Effector memory CD4-positive, alpha-beta T cell (primary cell): ENCODE measurements at regions not wholly inside any gene's neighbourhood (a gene's known extent, or its start where the extent isn't known, plus 50 kb on each side); places are given as distances from the start of the nearest gene placed in this dataset.

ENCODE experiments used
- DNase-seq, 3 donors: peaks; one replicate each; pipeline ENCODE4 v3.0.0-alpha.2; 2020
- H3K27ac ChIP-seq: 2 replicates; pipeline ENCODE4 v1.7.0; 2013; ENCODE audit warnings: mild to moderate bottlenecking, low read length, moderate library complexity; ENCODE audit not compliant: insufficient read depth, poor library complexity, severe bottlenecking
- H3K27me3 ChIP-seq: replicated peaks from 2 replicates; pipeline ENCODE4 v1.7.0; 2013; ENCODE audit warnings: mild to moderate bottlenecking, low read length; ENCODE audit not compliant: insufficient read depth, control insufficient read depth, poor library complexity, severe bottlenecking
- H3K36me3 ChIP-seq: 2 replicates; pipeline ENCODE4 v1.7.0; 2013; ENCODE audit warnings: mild to moderate bottlenecking, low read length, moderate library complexity; ENCODE audit not compliant: control insufficient read depth, insufficient read depth
- H3K4me1 ChIP-seq: 2 replicates; pipeline ENCODE4 v1.7.0; 2013; ENCODE audit warnings: low read length, mild to moderate bottlenecking; ENCODE audit not compliant: control insufficient read depth, insufficient read depth, poor library complexity, severe bottlenecking
- H3K4me3 ChIP-seq: 2 replicates; pipeline ENCODE4 v1.7.0; 2013; ENCODE audit warnings: low read length, low read depth, mild to moderate bottlenecking; ENCODE audit not compliant: insufficient read depth, poor library complexity, severe bottlenecking
- H3K9me3 ChIP-seq: 2 replicates; pipeline ENCODE4 v1.7.0; 2013; ENCODE audit warnings: mild to moderate bottlenecking, low read length, moderate library complexity; ENCODE audit not compliant: control insufficient read depth

GRCh38 chr7:12062062-12062461, 149.0 kb upstream of the TMEM106B start:
- Histone ChIP-seq H3K9me3 (no peaks in the 10 kb centered on the region), H3K4me1 (no peaks in the 10 kb centered on the region), H3K27me3 (no peaks in the 10 kb centered on the region), H3K4me3 (no peak overlapping the region), H3K36me3 (no peaks in the 10 kb centered on the region), H3K27ac (no peak overlapping the region)
- DNase-seq: no peak

DNA sequence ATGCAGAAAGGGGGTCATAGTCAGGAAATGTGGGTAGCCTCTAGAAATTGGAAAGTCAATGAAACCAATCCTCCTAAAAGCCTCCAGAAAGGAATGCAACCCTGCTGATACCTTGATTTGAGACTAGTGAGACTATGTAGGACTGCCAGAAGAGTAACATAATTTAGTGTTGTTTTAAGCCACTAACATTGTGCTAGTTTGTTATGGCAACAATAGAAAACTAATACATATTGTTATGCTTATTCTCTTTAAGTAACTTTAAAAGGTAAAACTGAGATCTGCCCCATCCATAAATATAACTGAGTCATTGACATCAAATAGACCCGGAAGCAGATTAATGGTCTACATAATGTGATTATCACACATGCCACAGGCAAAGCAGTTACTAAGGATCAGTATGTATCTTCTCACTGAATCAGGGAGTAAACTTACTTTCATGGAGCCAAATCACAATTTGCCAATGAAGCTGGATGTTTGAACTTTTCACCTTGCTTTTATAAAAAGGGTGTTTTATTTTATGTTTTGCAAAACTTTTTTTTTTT, 146.4 kb upstream of the TMEM106B start:
- Histone ChIP-seq H3K9me3 (no peaks in the 10 kb centered on the region), H3K4me1 (no peaks in the 10 kb centered on the region), H3K4me3 (no peak overlapping the region), H3K36me3 (no peaks in the 10 kb centered on the region), H3K27me3 (no peaks in the 10 kb centered on the region), H3K27ac (no peak overlapping the region)
- no peak for DNase-seq

GRCh38 chr7:12066004-12066403, 145.1 kb upstream of the TMEM106B start:
- DNase-seq: no peak
- no peaks in the 10 kb centered on the region for H3K9me3 ChIP-seq

DNA sequence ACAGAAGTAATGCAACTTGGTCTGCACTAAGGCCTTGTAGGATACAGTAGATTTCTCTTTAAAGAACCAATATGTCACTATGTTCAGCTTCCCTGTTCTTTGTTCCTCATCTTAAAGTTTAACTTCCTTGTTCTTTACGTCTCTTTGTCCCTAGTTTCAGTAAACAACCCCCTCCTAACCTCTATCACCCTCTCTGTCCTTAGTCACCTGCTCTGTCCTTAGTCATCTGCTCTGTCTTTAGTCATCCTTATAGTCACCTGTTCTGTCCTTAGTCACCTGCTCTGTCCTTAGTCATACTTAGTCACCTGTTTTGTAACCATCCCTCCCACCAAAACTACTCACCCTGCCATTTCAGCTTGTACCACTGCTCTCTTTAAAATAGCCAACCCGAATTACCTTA, 144.6 kb upstream of the TMEM106B start:
- Histone ChIP-seq H3K4me1 (no peaks in the 10 kb centered on the region), H3K27me3 (no peaks in the 10 kb centered on the region), H3K9me3 (no peaks in the 10 kb centered on the region), H3K36me3 (no peaks in the 10 kb centered on the region), H3K27ac (no peak overlapping the region), H3K4me3 (no peak overlapping the region)
- DNase-seq: no peak

More at GRCh38 chr7:12066004-12066403, 145.1 kb upstream of the TMEM106B start:
- no peak overlapping the region for H3K4me3 ChIP-seq
- H3K27me3 ChIP-seq: no peaks in the 10 kb centered on the region
- H3K36me3 ChIP-seq: no peaks in the 10 kb centered on the region
- H3K27ac ChIP-seq: no peak overlapping the region
- no peaks in the 10 kb centered on the region for H3K4me1 ChIP-seq

DNA sequence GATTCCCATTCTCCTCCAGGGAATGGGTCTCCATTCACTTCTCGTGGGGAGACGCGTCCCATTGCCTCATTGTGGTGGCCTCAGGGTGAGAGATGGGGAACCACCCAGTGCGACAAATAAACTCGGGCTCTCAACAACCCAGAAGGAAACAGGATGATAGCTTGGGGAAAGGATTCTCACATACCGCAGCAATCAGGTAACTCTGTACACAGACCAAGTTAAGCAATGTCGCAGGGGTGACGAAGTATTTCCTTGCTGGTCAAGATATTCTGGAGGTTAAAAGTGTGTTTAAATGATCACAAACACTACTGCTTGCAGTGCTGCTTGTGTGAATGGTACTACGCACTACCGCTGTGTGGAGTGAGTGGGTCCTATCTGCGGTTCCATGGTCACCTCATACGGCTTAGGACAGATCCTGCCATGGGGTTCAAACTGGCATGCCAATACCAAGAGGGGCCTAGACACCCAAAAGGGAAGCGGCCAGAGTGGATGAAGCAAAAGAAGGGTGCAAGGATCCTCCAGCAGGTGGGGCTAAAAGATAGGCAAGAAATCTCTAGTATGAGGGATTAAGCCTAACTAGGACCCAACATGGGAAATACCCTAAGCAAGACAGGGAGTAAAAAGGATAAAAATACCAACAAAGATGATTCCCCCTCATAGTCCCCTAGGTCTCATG, 143.8 kb upstream of the TMEM106B start:
- H3K36me3 ChIP-seq: no peaks in the 10 kb centered on the region
- no peak overlapping the region for H3K4me3 ChIP-seq
- no peaks in the 10 kb centered on the region for H3K27me3 ChIP-seq
- H3K9me3 ChIP-seq: no peaks in the 10 kb centered on the region
- DNase-seq: peak; percentile 2 to 44 (median 13)
- no peak overlapping the region for H3K27ac ChIP-seq
- no peaks in the 10 kb centered on the region for H3K4me1 ChIP-seq

GRCh38 chr7:12069757-12070156, 141.3 kb upstream of the TMEM106B start:
- Histone ChIP-seq H3K27me3 (no peaks in the 10 kb centered on the region), H3K36me3 (no peaks in the 10 kb centered on the region), H3K4me3 (no peak overlapping the region), H3K27ac (no peak overlapping the region), H3K4me1 (no peaks in the 10 kb centered on the region), H3K9me3 (no peaks in the 10 kb centered on the region)
- DNase-seq: no peak

DNA sequence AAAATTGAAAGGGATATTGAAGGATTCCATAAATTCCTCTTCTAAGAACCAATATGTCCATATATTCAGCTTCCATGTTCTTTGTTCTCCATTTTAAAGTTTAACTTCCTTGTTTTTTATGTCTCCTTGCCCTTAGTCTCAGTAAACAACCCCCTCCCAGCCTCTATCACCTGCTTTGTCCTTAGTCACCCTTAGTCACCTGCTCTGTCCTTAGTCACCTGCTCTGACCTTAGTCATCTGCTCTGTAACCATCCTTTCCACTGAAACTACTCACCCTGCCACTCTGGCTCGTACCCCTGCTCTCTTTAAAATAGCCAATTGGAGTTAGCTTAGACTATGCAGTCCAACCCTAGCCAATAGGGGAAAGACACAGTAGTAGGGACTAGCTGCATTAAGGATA, 136.2 kb upstream of the TMEM106B start:
- Histone ChIP-seq H3K27me3 (no peaks in the 10 kb centered on the region), H3K4me1 (no peaks in the 10 kb centered on the region), H3K27ac (no peak overlapping the region), H3K4me3 (no peak overlapping the region), H3K36me3 (no peaks in the 10 kb centered on the region), H3K9me3 (peaks cover 3% of the 10 kb centered on the region)
- no peak for DNase-seq

GRCh38 chr7:12080006-12080405, 131.1 kb upstream of the TMEM106B start:
- no peak for DNase-seq

DNA sequence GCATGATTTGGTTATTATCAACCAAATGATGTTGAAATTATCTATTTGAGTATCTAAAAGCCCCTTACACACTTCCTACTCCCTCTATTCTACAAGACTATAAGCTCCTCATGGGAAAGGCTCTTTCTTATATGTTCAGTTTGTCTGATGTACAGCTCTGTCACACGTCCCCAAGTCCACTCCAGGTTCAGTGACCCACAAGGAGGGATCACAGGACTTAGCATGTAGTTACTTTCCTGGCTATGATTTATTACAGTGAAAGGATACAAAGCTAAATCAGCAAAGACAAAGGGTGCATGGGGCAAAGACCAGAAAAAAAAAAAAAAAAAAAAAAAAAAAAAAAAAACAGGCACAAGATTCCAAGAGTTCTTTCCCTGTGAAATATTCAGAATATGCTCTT, 125.6 kb upstream of the TMEM106B start:
- Histone ChIP-seq H3K4me1 (no peaks in the 10 kb centered on the region), H3K27ac (no peak overlapping the region), H3K9me3 (no peaks in the 10 kb centered on the region), H3K4me3 (no peak overlapping the region), H3K36me3 (no peaks in the 10 kb centered on the region), H3K27me3 (no peaks in the 10 kb centered on the region)
- DNase-seq: no peak

More at GRCh38 chr7:12080006-12080405, 131.1 kb upstream of the TMEM106B start:
- no peak overlapping the region for H3K27ac ChIP-seq
- no peak overlapping the region for H3K4me3 ChIP-seq
- H3K36me3 ChIP-seq: no peaks in the 10 kb centered on the region
- H3K27me3 ChIP-seq: no peaks in the 10 kb centered on the region
- no peaks in the 10 kb centered on the region for H3K4me1 ChIP-seq
- H3K9me3 ChIP-seq: peaks cover 3% of the 10 kb centered on the region

GRCh38 chr7:12089951-12090756, 120.9 kb upstream of the TMEM106B start:
- H3K36me3 ChIP-seq: no peaks in the 10 kb centered on the region
- no peak for DNase-seq
- H3K27me3 ChIP-seq: no peaks in the 10 kb centered on the region
- H3K4me3 ChIP-seq: no peak overlapping the region
- no peaks in the 10 kb centered on the region for H3K9me3 ChIP-seq
- H3K4me1 ChIP-seq: no peaks in the 10 kb centered on the region
- H3K27ac ChIP-seq: no peak overlapping the region
